ENCODE measurements at regions not wholly inside any gene's neighbourhood (a gene's known extent, or its start where the extent isn't known, plus 50 kb on each side); places are given as distances from the start of the nearest gene placed in this dataset.
A peak's percentile ranks its signal among the peaks of the same experiment; 100 is the strongest.
"Not testable (repeated sequence)": the region's sequence is repeated elsewhere in the genome, so short reads cannot be mapped to it uniquely, and the experiment has no call there.

GRCh38 chr4:167893531-167893930, 198.8 kb upstream of the ANXA10 start:
- Histone ChIP-seq H4K91ac (ENCODE audit: low read length) (no peak overlapping the region), H3K4ac (ENCODE audit: low read depth in 1 of 2, low read length in 2 of 2) (no peak overlapping the region), H2AK5ac (ENCODE audit: low read length, severe bottlenecking) (no peak overlapping the region), H3K4me2 (ENCODE audit: low read length, poor library complexity, severe bottlenecking) (no peak overlapping the region), H3K27me3 (ENCODE audit: control insufficient read depth in 1 of 2, insufficient read depth in 1 of 2, low read length in 2 of 2) (no peaks in the 10 kb centered on the region), H3K79me1 (replicated peaks; ENCODE audit: low read length, poor library complexity, severe bottlenecking) (no peaks in the 10 kb centered on the region), H2AFZ (ENCODE audit: low read depth, low read length) (no peak overlapping the region), H4K8ac (ENCODE audit: low read length) (no peak overlapping the region), H2BK5ac (ENCODE audit: low read depth, low read length, poor library complexity, severe bottlenecking) (no peak overlapping the region), H3K9ac (ENCODE audit: low read length) (no peak overlapping the region), H3K27ac (ENCODE audit: low read length, poor library complexity, severe bottlenecking) (no peak overlapping the region), H2BK120ac (ENCODE audit: low read depth, low read length) (no peak overlapping the region), H3K4me1 (ENCODE audit: control insufficient read depth, insufficient read depth, low read depth, low read length) (peaks cover 3% of the 10 kb centered on the region), H3K36me3 (ENCODE audit: control insufficient read depth in 1 of 2, insufficient read depth in 2 of 2, low read depth in 1 of 2, low read length in 2 of 2) (no peaks in the 10 kb centered on the region), H2BK15ac (ENCODE audit: low read depth, poor library complexity, severe bottlenecking) (no peak overlapping the region), H3K23ac (ENCODE audit: low read length in 2 of 2) (no peak overlapping the region), H3K18ac (ENCODE audit: low read depth in 1 of 2, low read length in 2 of 2) (no peak overlapping the region), H2BK12ac (ENCODE audit: low read length in 2 of 2) (no peak overlapping the region), H3K4me3 (ENCODE audit: insufficient read depth in 1 of 2, low read depth in 1 of 2, low read length in 2 of 2) (no peak overlapping the region), H3K14ac (ENCODE audit: low read length in 2 of 2) (no peak overlapping the region), H3K9me3 (ENCODE audit: control insufficient read depth, low read length) (no peaks in the 10 kb centered on the region)
- no CpG with 5 or more reads among the region's 3 CpGs for WGBS
- DNase-seq, result no peak

- not testable (repeated sequence) for H3K14ac ChIP-seq (ENCODE audit: low read length in 2 of 2); H4K8ac ChIP-seq (ENCODE audit: low read length); H3K79me1 ChIP-seq (replicated peaks; ENCODE audit: low read length, poor library complexity, severe bottlenecking); H2AK5ac ChIP-seq (ENCODE audit: low read length, severe bottlenecking); H3K27me3 ChIP-seq (ENCODE audit: control insufficient read depth in 1 of 2, insufficient read depth in 1 of 2, low read length in 2 of 2); H3K4ac ChIP-seq (ENCODE audit: low read depth in 1 of 2, low read length in 2 of 2); DNase-seq; H2AFZ ChIP-seq (ENCODE audit: low read depth, low read length); H3K36me3 ChIP-seq (ENCODE audit: control insufficient read depth in 1 of 2, insufficient read depth in 2 of 2, low read depth in 1 of 2, low read length in 2 of 2); H3K4me3 ChIP-seq (ENCODE audit: insufficient read depth in 1 of 2, low read depth in 1 of 2, low read length in 2 of 2); H2BK15ac ChIP-seq (ENCODE audit: low read depth, poor library complexity, severe bottlenecking); H3K4me1 ChIP-seq (ENCODE audit: control insufficient read depth, insufficient read depth, low read depth, low read length); H3K18ac ChIP-seq (ENCODE audit: low read depth in 1 of 2, low read length in 2 of 2); H2BK120ac ChIP-seq (ENCODE audit: low read depth, low read length); H4K91ac ChIP-seq (ENCODE audit: low read length); H3K4me2 ChIP-seq (ENCODE audit: low read length, poor library complexity, severe bottlenecking); H3K9ac ChIP-seq (ENCODE audit: low read length); H3K9me3 ChIP-seq (ENCODE audit: control insufficient read depth, low read length); H3K23ac ChIP-seq (ENCODE audit: low read length in 2 of 2); H2BK12ac ChIP-seq (ENCODE audit: low read length in 2 of 2); H2BK5ac ChIP-seq (ENCODE audit: low read depth, low read length, poor library complexity, severe bottlenecking)
- peak overlapping the region; percentile 74 for H3K27ac ChIP-seq (ENCODE audit: low read length, poor library complexity, severe bottlenecking)
- WGBS, result 100% methylated on average over 1 of the region's 3 CpGs
These were observed 196.1 kb upstream of the ANXA10 start for GRCh38 chr4:167896260-167896659.

DNA sequence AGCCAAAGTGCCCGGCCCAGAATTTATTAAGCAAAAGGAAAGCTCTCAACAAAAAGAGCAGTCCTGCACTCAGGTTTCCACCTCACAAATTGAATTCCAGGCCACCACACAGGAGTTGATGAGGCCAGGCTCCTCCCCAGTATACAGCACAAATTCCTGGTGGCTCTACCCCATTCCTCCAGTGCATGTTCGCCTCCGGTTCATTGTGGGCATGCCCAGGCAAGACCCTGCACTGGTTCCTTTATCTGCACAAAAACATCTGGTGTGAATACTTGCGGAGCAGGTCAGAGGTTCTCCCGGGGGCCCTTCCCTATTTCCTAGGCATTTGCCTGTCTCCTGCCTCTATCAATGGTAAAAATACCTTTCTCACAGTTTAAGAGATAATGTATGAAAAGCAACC, 195.2 kb upstream of the ANXA10 start:
- Histone ChIP-seq H4K8ac (ENCODE audit: low read length) (peak overlapping the region; percentile 82), H2BK12ac (ENCODE audit: low read length in 2 of 2) (peak overlapping the region in 1 of 2 experiments; percentile 18), H3K36me3 (ENCODE audit: control insufficient read depth in 1 of 2, insufficient read depth in 2 of 2, low read depth in 1 of 2, low read length in 2 of 2) (no peaks in the 10 kb centered on the region), H3K9me3 (ENCODE audit: control insufficient read depth, low read length) (no peaks in the 10 kb centered on the region), H2BK5ac (ENCODE audit: low read depth, low read length, poor library complexity, severe bottlenecking) (peak overlapping the region; percentile 57), H3K18ac (ENCODE audit: low read depth in 1 of 2, low read length in 2 of 2) (peak overlapping the region; percentile 1 to 57), H2BK120ac (ENCODE audit: low read depth, low read length) (peak overlapping the region; percentile 50), H3K4me3 (ENCODE audit: insufficient read depth in 1 of 2, low read depth in 1 of 2, low read length in 2 of 2) (no peak overlapping the region), H2AK5ac (ENCODE audit: low read length, severe bottlenecking) (no peak overlapping the region), H3K27ac (ENCODE audit: low read length, poor library complexity, severe bottlenecking) (peak overlapping the region; percentile 80), H4K91ac (ENCODE audit: low read length) (peak overlapping the region; percentile 50), H3K4me1 (ENCODE audit: control insufficient read depth, insufficient read depth, low read depth, low read length) (peaks cover 3% of the 10 kb centered on the region), H3K79me1 (replicated peaks; ENCODE audit: low read length, poor library complexity, severe bottlenecking) (no peaks in the 10 kb centered on the region), H3K4ac (ENCODE audit: low read depth in 1 of 2, low read length in 2 of 2) (peak overlapping the region in 1 of 2 experiments; percentile 37), H3K9ac (ENCODE audit: low read length) (peak overlapping the region; percentile 3), H3K23ac (ENCODE audit: low read length in 2 of 2) (no peak overlapping the region), H2AFZ (ENCODE audit: low read depth, low read length) (peak overlapping the region; percentile 61), H3K4me2 (ENCODE audit: low read length, poor library complexity, severe bottlenecking) (no peak overlapping the region), H3K14ac (ENCODE audit: low read length in 2 of 2) (no peak overlapping the region), H2BK15ac (ENCODE audit: low read depth, poor library complexity, severe bottlenecking) (no peak overlapping the region), H3K27me3 (ENCODE audit: control insufficient read depth in 1 of 2, insufficient read depth in 1 of 2, low read length in 2 of 2) (no peaks in the 10 kb centered on the region)
- WGBS, result 50% methylated on average over 3 of the region's 5 CpGs
- DNase-seq, result peak; percentile 30

- no peak overlapping the region for H2BK120ac ChIP-seq (ENCODE audit: low read depth, low read length)
- no CpG with 5 or more reads among the region's 1 CpG for WGBS
- peak overlapping the region; percentile 44 for H3K9ac ChIP-seq (ENCODE audit: low read length)
- peak overlapping the region in 1 of 2 experiments; percentile 32 for H3K4me3 ChIP-seq (ENCODE audit: insufficient read depth in 1 of 2, low read depth in 1 of 2, low read length in 2 of 2)
- DNase-seq, result peak; percentile 27
- no peak overlapping the region for H4K91ac ChIP-seq (ENCODE audit: low read length)
- no peak overlapping the region for H2BK5ac ChIP-seq (ENCODE audit: low read depth, low read length, poor library complexity, severe bottlenecking)
- no peak overlapping the region for H3K4ac ChIP-seq (ENCODE audit: low read depth in 1 of 2, low read length in 2 of 2)
- H3K9me3 ChIP-seq (ENCODE audit: control insufficient read depth, low read length), result peaks cover 7% of the 10 kb centered on the region
- no peak overlapping the region for H3K4me2 ChIP-seq (ENCODE audit: low read length, poor library complexity, severe bottlenecking)
- no peaks in the 10 kb centered on the region for H3K27me3 ChIP-seq (ENCODE audit: control insufficient read depth in 1 of 2, insufficient read depth in 1 of 2, low read length in 2 of 2)
- H3K79me1 ChIP-seq (replicated peaks; ENCODE audit: low read length, poor library complexity, severe bottlenecking), result no peaks in the 10 kb centered on the region
- H3K18ac ChIP-seq (ENCODE audit: low read depth in 1 of 2, low read length in 2 of 2), result no peak overlapping the region
- no peak overlapping the region for H2AK5ac ChIP-seq (ENCODE audit: low read length, severe bottlenecking)
- H3K4me1 ChIP-seq (ENCODE audit: control insufficient read depth, insufficient read depth, low read depth, low read length), result no peaks in the 10 kb centered on the region
- H2BK12ac ChIP-seq (ENCODE audit: low read length in 2 of 2), result no peak overlapping the region
- no peak overlapping the region for H2BK15ac ChIP-seq (ENCODE audit: low read depth, poor library complexity, severe bottlenecking)
- H3K14ac ChIP-seq (ENCODE audit: low read length in 2 of 2), result no peak overlapping the region
- H3K23ac ChIP-seq (ENCODE audit: low read length in 2 of 2), result no peak overlapping the region
- no peak overlapping the region for H3K27ac ChIP-seq (ENCODE audit: low read length, poor library complexity, severe bottlenecking)
- no peaks in the 10 kb centered on the region for H3K36me3 ChIP-seq (ENCODE audit: control insufficient read depth in 1 of 2, insufficient read depth in 2 of 2, low read depth in 1 of 2, low read length in 2 of 2)
- no peak overlapping the region for H4K8ac ChIP-seq (ENCODE audit: low read length)
- no peak overlapping the region for H2AFZ ChIP-seq (ENCODE audit: low read depth, low read length)
These were observed 189.0 kb upstream of the ANXA10 start for GRCh38 chr4:167903291-167903721.
